Right lobe of liver (tissue), 6 donors: ENCODE measurements at regions not wholly inside any gene's neighbourhood (a gene's known extent, or its start where the extent isn't known, plus 50 kb on each side); places are given as distances from the start of the nearest gene placed in this dataset.

ENCODE experiments used
- ATAC-seq, 4 donors: fragments of 200-7000 bp; cut with Tn5 transposase; one replicate each; pipeline ENCODE4 v1.9.1; 2020; ENCODE audit warnings: mild to moderate bottlenecking in 4 of 4, moderate library complexity in 4 of 4
- DNase-seq, 3 donors: peaks; one replicate each; pipeline ENCODE4 v3.0.0-alpha.2; 2020
- H3K27ac ChIP-seq, 3 donors: fragments of 200-600 bp; one replicate each; pipeline ENCODE4 v1.8.0; 2022
- H3K27me3 ChIP-seq, 2 donors: fragments of 200-600 bp; one replicate each; pipeline ENCODE4 v1.8.0; 2022
- H3K36me3 ChIP-seq, 4 donors: fragments of 200-600 bp; sonication (generic) in 1 of 4; one replicate each; pipeline versions ENCODE4 v1.5.1 to v1.8.0; 2017 to 2022; ENCODE audit warnings: control low read depth in 1 of 4
- H3K4me1 ChIP-seq, 4 donors: fragments of 200-600 bp; sonication (generic) in 1 of 4; one replicate each; pipeline versions ENCODE4 v1.5.1 to v1.8.0; 2017 to 2022; ENCODE audit warnings: control low read depth in 1 of 4
- H3K4me3 ChIP-seq, 3 donors: fragments of 200-600 bp; one replicate each; pipeline ENCODE4 v1.8.0; 2022
- H3K9me3 ChIP-seq, 4 donors: fragments of 200-600 bp; sonication (generic) in 1 of 4; one replicate each; pipeline versions ENCODE4 v1.5.1 to v1.8.0; 2017 to 2022; ENCODE audit warnings: control low read depth in 1 of 4
- CTCF ChIP-seq, 4 donors: fragments of 200-600 bp in 3 of 4; fragments of 450-650 bp in 1 of 4; IDR thresholded peaks; one replicate each; pipeline versions ENCODE4 v1.5.1 to v1.8.0; 2016 to 2022; ENCODE audit warnings: antibody characterized with exemption in 4 of 4, mild to moderate bottlenecking in 2 of 4
- POLR2A ChIP-seq: fragments of 450-650 bp; IDR thresholded peaks from one replicate; pipeline ENCODE4 v1.6.1; 2017; ENCODE audit warnings: antibody characterized with exemption, mild to moderate bottlenecking
- WGBS: methylation state at CpG from one replicate; pipeline ENCODE4 v1.1.6; 2018; ENCODE audit warnings: low coverage, low lambda C conversion rate; ENCODE audit not compliant: insufficient coverage; ENCODE audit errors: missing lambda C conversion rate; 5-methylcytosine and 5-hydroxymethylcytosine counted together
- intact Hi-C, 2 donors: fragments of 100-400 bp; cut with DNase I; formaldehyde crosslinking; loops; one replicate each; pipeline versions ENCODE4 v1.11.2 to v1.14.1; 2022
- donor health status: DM: no; HTN: yes; CAD: no.
- donor health status: DM: no; HTN: no; CAD: no.
- donor health status: DM: no; HTN: no; CAD: no.
- donor health status: DM: no; HTN: yes; CAD: no.
- donor health status: DM: no; HTN: yes; CAD: no.

GRCh38 chr7:121595758-121596696, 199.9 kb upstream of the FAM3C start:
- no peaks in the 10 kb centered on the region for H3K36me3 ChIP-seq
- DNase-seq (no peak), ATAC-seq (no peak)
- no peak overlapping the region for H3K27ac ChIP-seq
- 58% methylated on average over 5 of the region's 5 CpGs for WGBS
- no peaks in the 10 kb centered on the region for H3K4me1 ChIP-seq
- H3K4me3 ChIP-seq: no peak overlapping the region
- H3K9me3 ChIP-seq: no peaks in the 10 kb centered on the region
- H3K27me3 ChIP-seq: no peaks in the 10 kb centered on the region
- TF ChIP-seq CTCF (IDR thresholded peaks at IDR 0.05) (no peak), POLR2A (no peak)
- intact Hi-C loops: no loop called here

- Histone ChIP-seq H3K4me3 (no peak overlapping the region), H3K4me1 (no peaks in the 10 kb centered on the region), H3K27ac (no peak overlapping the region), H3K9me3 (no peaks in the 10 kb centered on the region), H3K27me3 (no peaks in the 10 kb centered on the region), H3K36me3 (no peaks in the 10 kb centered on the region)
- intact Hi-C loops: no loop called here
- TF ChIP-seq POLR2A (no peak), CTCF (IDR thresholded peaks at IDR 0.05) (no peak)
- 63% methylated on average over 3 of the region's 3 CpGs for WGBS
- no peak for DNase-seq
- no peak for ATAC-seq
These were observed 195.8 kb upstream of the FAM3C start for GRCh38 chr7:121591926-121592325.

GRCh38 chr7:121587435-121587834, 191.3 kb upstream of the FAM3C start:
- no peak for TF ChIP-seq POLR2A
- TF ChIP-seq CTCF (IDR thresholded peaks at IDR 0.05): no peak
- DNase-seq: no peak
- no peak for ATAC-seq
- no peaks in the 10 kb centered on the region for H3K9me3 ChIP-seq
- H3K4me3 ChIP-seq: no peak overlapping the region
- 64% methylated on average over 5 of the region's 5 CpGs for WGBS
- peaks cover 0 to 1% (median 0%) of the 10 kb centered on the region in 4 donors for H3K4me1 ChIP-seq
- H3K27ac ChIP-seq: no peak overlapping the region
- no peaks in the 10 kb centered on the region for H3K36me3 ChIP-seq
- intact Hi-C loops: no loop called here
- no peaks in the 10 kb centered on the region for H3K27me3 ChIP-seq

- H3K27me3 ChIP-seq: no peaks in the 10 kb centered on the region
- no peak overlapping the region for H3K4me3 ChIP-seq
- H3K9me3 ChIP-seq: no peaks in the 10 kb centered on the region
- no peak for TF ChIP-seq POLR2A
- TF ChIP-seq CTCF (IDR thresholded peaks at IDR 0.05): no peak
- H3K27ac ChIP-seq: no peak overlapping the region
- DNase-seq (no peak), ATAC-seq (peak in 2 of 4 donors; percentile 29 to 32)
- H3K36me3 ChIP-seq: no peaks in the 10 kb centered on the region
- H3K4me1 ChIP-seq: peaks cover 0 to 5% (median 0%) of the 10 kb centered on the region in 4 donors
- intact Hi-C loops: no loop called here
These were observed 186.2 kb upstream of the FAM3C start for GRCh38 chr7:121582258-121582657.
